IMR-90 (cell line): ENCODE measurements at regions not wholly inside any gene's neighbourhood (a gene's known extent, or its start where the extent isn't known, plus 50 kb on each side); places are given as distances from the start of the nearest gene placed in this dataset.

ENCODE experiments used
- ATAC-seq: fragments of 200-7000 bp; cut with Tn5 transposase; 2 replicates; pipeline ENCODE4 v1.9.1; 2020; ENCODE audit warnings: low read depth, mild to moderate bottlenecking, moderate library complexity
- BruUV-seq: library from RNA; stranded (reverse); fragments of 400-500 nt; replicated peaks from 2 replicates; lab custom pipeline; 2021; lab: Mats Ljungman, UMichigan
- CTCF ChIA-PET: fragments of 300-600 bp; formaldehyde crosslinking; extraction: SDS; loops from one replicate; lab custom pipeline; 2021; ENCODE audit warnings: antibody characterized with exemption; lab: Yijun Ruan, JAX
- POLR2A ChIA-PET: fragments of 300-600 bp; sonication (Branson Sonifier 250); formaldehyde crosslinking; loops from one replicate; lab custom pipeline; 2022; ENCODE audit warnings: antibody characterized with exemption; ENCODE audit not compliant: unreplicated experiment; lab: Charles Lee
- DNase-seq: peaks from one replicate; pipeline ENCODE4 v3.0.0; 2013
- H2AFZ ChIP-seq: replicated peaks from 2 replicates; pipeline ENCODE3; 2013; ENCODE audit warnings: low read length, mild to moderate bottlenecking; ENCODE audit not compliant: poor library complexity
- H2AK5ac ChIP-seq: 2 replicates; pipeline ENCODE4 v1.6.1; 2013; ENCODE audit warnings: low read depth, low read length, inconsistent platforms
- H2AK9ac ChIP-seq: replicated peaks from 2 replicates; pipeline ENCODE3; 2013; ENCODE audit warnings: mild to moderate bottlenecking, low read depth, low read length, moderate library complexity; ENCODE audit not compliant: poor library complexity
- H2BK120ac ChIP-seq: 2 replicates; pipeline ENCODE4 v1.6.1; 2013; ENCODE audit warnings: low read depth, low read length, inconsistent platforms
- H2BK15ac ChIP-seq: 3 replicates; pipeline ENCODE4 v1.6.1; 2013; ENCODE audit warnings: low read depth, low read length, inconsistent platforms
- H2BK20ac ChIP-seq: 2 replicates; pipeline ENCODE4 v1.6.1; 2013; ENCODE audit warnings: low read depth, mild to moderate bottlenecking, inconsistent platforms, low read length, moderate library complexity
- H2BK5ac ChIP-seq: 2 replicates; pipeline ENCODE4 v1.6.1; 2013; ENCODE audit warnings: mild to moderate bottlenecking, low read depth, low read length, inconsistent platforms; ENCODE audit not compliant: poor library complexity, severe bottlenecking
- H3K14ac ChIP-seq: replicated peaks from 2 replicates; pipeline ENCODE4 v1.6.1; 2013; ENCODE audit warnings: low read depth, low read length, inconsistent platforms
- H3K18ac ChIP-seq: 2 replicates; pipeline ENCODE4 v1.6.1; 2013; ENCODE audit warnings: low read depth, low read length, control low read depth
- H3K23ac ChIP-seq: 2 replicates; pipeline ENCODE4 v1.6.1; 2013; ENCODE audit warnings: low read depth, low read length, inconsistent platforms
- H3K27ac ChIP-seq: 2 replicates; pipeline ENCODE4 v1.5.1; 2013; ENCODE audit warnings: mild to moderate bottlenecking, control low read depth, low read length; ENCODE audit not compliant: insufficient read depth
- H3K27me3 ChIP-seq: 2 replicates; pipeline ENCODE4 v1.6.1; 2013; ENCODE audit warnings: low read length; ENCODE audit not compliant: control insufficient read depth, insufficient read depth
- H3K36me3 ChIP-seq: 2 replicates; pipeline ENCODE4 v1.6.1; 2013; ENCODE audit warnings: low read length, mixed read lengths; ENCODE audit not compliant: control insufficient read depth, insufficient read depth
- H3K4ac ChIP-seq: 2 replicates; pipeline ENCODE4 v1.6.1; 2013; ENCODE audit warnings: low read depth, low read length, inconsistent platforms
- H3K4me1 ChIP-seq: 2 replicates; pipeline ENCODE4 v1.6.1; 2013; ENCODE audit warnings: low read length, mixed read lengths; ENCODE audit not compliant: control insufficient read depth, insufficient read depth
- H3K4me2 ChIP-seq: 2 replicates; pipeline ENCODE4 v1.6.1; 2013; ENCODE audit warnings: low read depth, mild to moderate bottlenecking, control low read depth, low read length, moderate library complexity
- H3K4me3 ChIP-seq: 2 replicates; pipeline ENCODE4 v1.5.1; 2013; ENCODE audit warnings: low read depth, mild to moderate bottlenecking, control low read depth, low read length, moderate library complexity; ENCODE audit not compliant: insufficient read depth
- H3K56ac ChIP-seq: 2 replicates; pipeline ENCODE4 v1.6.1; 2013; ENCODE audit warnings: low read length, inconsistent platforms; ENCODE audit not compliant: insufficient read depth; ENCODE audit errors: extremely low read depth
- H3K79me1 ChIP-seq, 2 experiments: 2 replicates each; pipeline ENCODE4 v1.6.1; 2013; ENCODE audit warnings: low read length in 2 of 2, inconsistent platforms in 1 of 2, low read depth in 1 of 2
- H3K9ac ChIP-seq: 2 replicates; pipeline ENCODE4 v1.6.1; 2013; ENCODE audit warnings: low read depth, low read length, control low read depth
- H3K9me1 ChIP-seq: 2 replicates; pipeline ENCODE4 v1.6.1; 2013; ENCODE audit warnings: low read length, inconsistent platforms; ENCODE audit not compliant: insufficient read depth
- H3K9me3 ChIP-seq: 2 replicates; pipeline ENCODE4 v1.6.1; 2013; ENCODE audit warnings: low read length; ENCODE audit not compliant: control insufficient read depth, insufficient read depth
- H4K20me1 ChIP-seq: 2 replicates; pipeline ENCODE4 v1.6.1; 2013; ENCODE audit warnings: low read length, inconsistent platforms; ENCODE audit not compliant: insufficient read depth
- H4K5ac ChIP-seq: 2 replicates; pipeline ENCODE4 v1.6.1; 2013; ENCODE audit warnings: mild to moderate bottlenecking, low read depth, low read length, control low read depth
- H4K8ac ChIP-seq, 2 experiments: 2 replicates each; pipeline ENCODE4 v1.6.1; 2013; ENCODE audit warnings: low read depth in 2 of 2, low read length in 2 of 2, control low read depth in 1 of 2, inconsistent platforms in 1 of 2
- H4K91ac ChIP-seq: 2 replicates; pipeline ENCODE4 v1.6.1; 2013; ENCODE audit warnings: low read depth, low read length, inconsistent platforms; ENCODE audit not compliant: insufficient read depth
- BHLHE40 ChIP-seq: fragments of 150-350 bp; IDR thresholded peaks from 2 replicates; pipeline ENCODE4 v1.6.1; 2016; ENCODE audit warnings: mild to moderate bottlenecking, low read depth, low read length
- CEBPB ChIP-seq: IDR thresholded peaks from 2 replicates; pipeline ENCODE4 v1.6.1; 2012; ENCODE audit warnings: low read depth, low read length, improper control_type of control experiment
- CHD1 ChIP-seq: IDR thresholded peaks from 2 replicates; pipeline ENCODE4 v1.6.1; 2012; ENCODE audit warnings: low read depth, low read length, improper control_type of control experiment
- CTCF ChIP-seq: conservative IDR thresholded peaks from 2 replicates; pipeline ENCODE4 v1.5.1; 2012; ENCODE audit warnings: mild to moderate bottlenecking, low read depth, low read length, improper control_type of control experiment
- ELK1 ChIP-seq: fragments of 150-350 bp; IDR thresholded peaks from 2 replicates; pipeline ENCODE4 v1.6.1; 2016; ENCODE audit warnings: low read depth, mild to moderate bottlenecking, low read length, moderate library complexity, borderline replicate concordance
- FOS ChIP-seq: fragments of 150-350 bp; IDR thresholded peaks from 2 replicates; pipeline ENCODE4 v1.6.1; 2016; ENCODE audit warnings: low read depth, low read length
- MAFK ChIP-seq: IDR thresholded peaks from 2 replicates; pipeline ENCODE4 v1.6.1; 2012; ENCODE audit warnings: low read depth, low read length, improper control_type of control experiment
- MAZ ChIP-seq: IDR thresholded peaks from 2 replicates; pipeline ENCODE4 v1.6.1; 2012; ENCODE audit warnings: low read depth, mild to moderate bottlenecking, low read length, improper control_type of control experiment, moderate library complexity, borderline replicate concordance
- MXI1 ChIP-seq: IDR thresholded peaks from 2 replicates; pipeline ENCODE4 v1.6.1; 2012; ENCODE audit warnings: low read depth, mild to moderate bottlenecking, low read length, moderate library complexity, borderline replicate concordance
- NFE2L2 ChIP-seq: fragments of 150-350 bp; IDR thresholded peaks from 2 replicates; pipeline ENCODE4 v1.6.1; 2016; ENCODE audit warnings: low read depth, mild to moderate bottlenecking, low read length
- POLR2A ChIP-seq: IDR thresholded peaks from 2 replicates; pipeline ENCODE4 v1.6.1; 2012; ENCODE audit warnings: mild to moderate bottlenecking, low read depth, low read length
- RAD21 ChIP-seq: IDR thresholded peaks from 2 replicates; pipeline ENCODE4 v1.6.1; 2012; ENCODE audit warnings: low read length, improper control_type of control experiment
- RCOR1 ChIP-seq: IDR thresholded peaks from 2 replicates; pipeline ENCODE4 v1.6.1; 2012; ENCODE audit warnings: mild to moderate bottlenecking, low read length, improper control_type of control experiment; ENCODE audit not compliant: insufficient replicate concordance
- RFX5 ChIP-seq: IDR thresholded peaks from 2 replicates; pipeline ENCODE4 v1.8.0; 2012; ENCODE audit warnings: low read depth, mild to moderate bottlenecking, low read length, moderate library complexity
- SMC3 ChIP-seq: fragments of 150-350 bp; IDR thresholded peaks from 2 replicates; pipeline ENCODE4 v1.6.1; 2016; ENCODE audit warnings: low read depth, mild to moderate bottlenecking, antibody characterized with exemption, low read length, moderate library complexity
- USF2 ChIP-seq: fragments of 150-350 bp; IDR thresholded peaks from 2 replicates; pipeline ENCODE4 v1.6.1; 2017; ENCODE audit warnings: mild to moderate bottlenecking, antibody characterized with exemption, low read length, low read depth
- WGBS, 2 experiments: methylation state at CpG; one replicate each; pipeline versions ENCODE4 v1.1.5 to v1.1.7; 2013; ENCODE audit warnings: missing lambda C conversion rate in 2 of 2; ENCODE audit not compliant: insufficient read length in 1 of 2; ENCODE audit errors: extremely low coverage in 2 of 2; 5-methylcytosine and 5-hydroxymethylcytosine counted together
- dilution Hi-C: fragments of 300-500 bp; cut with HindIII; formaldehyde crosslinking; loops from one replicate; pipeline ENCODE4 v1.14.3; 2018; ENCODE audit warnings: low sequenced_read_pairs; ENCODE audit not compliant: unreplicated experiment
- in situ Hi-C: fragments of 300-500 bp; cut with MboI; formaldehyde crosslinking; loops from 3 replicates; pipeline ENCODE4 v1.14.3; 2019; ENCODE audit warnings: low sequenced_read_pairs, inconsistent platforms, mixed read lengths
- intact Hi-C: fragments of 100-400 bp; cut with micrococcal nuclease; formaldehyde crosslinking; loops from 2 replicates; pipeline ENCODE4 v1.10.0; 2022

- H3K18ac ChIP-seq: no peak overlapping the region
- POLR2A ChIA-PET: no interaction called here
- no peak overlapping the region for H2AK5ac ChIP-seq
- no peak overlapping the region for H2BK5ac ChIP-seq
- H2BK120ac ChIP-seq: no peak overlapping the region
- H3K4me2 ChIP-seq: no peak overlapping the region
- dilution Hi-C loops (no loop called here), intact Hi-C loops (no loop called here), in situ Hi-C loops (no loop called here)
- H2AFZ ChIP-seq: no peak overlapping the region
- TF ChIP-seq ELK1: no peak
- TF ChIP-seq POLR2A: no peak
- no peak for TF ChIP-seq CEBPB
- no peak for TF ChIP-seq CHD1
- TF ChIP-seq MAZ: no peak
- TF ChIP-seq MXI1: no peak
- no peak for TF ChIP-seq RFX5
- no peak for TF ChIP-seq NFE2L2
- no peak for TF ChIP-seq RCOR1
- TF ChIP-seq CTCF: no peak
- TF ChIP-seq BHLHE40: no peak
- TF ChIP-seq RAD21: no peak
- no peak for TF ChIP-seq SMC3
- TF ChIP-seq MAFK: no peak
- no peak for TF ChIP-seq FOS
- TF ChIP-seq USF2: no peak
- H2BK20ac ChIP-seq: no peak overlapping the region
- no peak overlapping the region for H3K56ac ChIP-seq
- H3K4me3 ChIP-seq: no peak overlapping the region
- DNase-seq (no peak), ATAC-seq (no peak)
- H4K8ac ChIP-seq: no peak overlapping the region
- no peak overlapping the region for H3K9ac ChIP-seq
- H2BK15ac ChIP-seq: no peak overlapping the region
- H2AK9ac ChIP-seq: no peak overlapping the region
- no peak overlapping the region for H3K14ac ChIP-seq
- no peak overlapping the region for H4K5ac ChIP-seq
- no TSS peak for BruUV-seq
- no peak overlapping the region for H4K91ac ChIP-seq
- 20% methylated on average over 1 of the region's 3 CpGs; no CpG with 5 or more reads in 1 of the 2 experiments for WGBS, 2 experiments
- no peaks in the 10 kb centered on the region for H3K4me1 ChIP-seq
- no peaks in the 10 kb centered on the region for H3K27me3 ChIP-seq
- H3K36me3 ChIP-seq: no peaks in the 10 kb centered on the region
- CTCF ChIA-PET: interaction anchor here (0.7 kb wide), 1 partner anchor 822 kb away, joined by 5 read pairs; no protein-coding TSS in a partner anchor
- H3K9me3 ChIP-seq: 0 out of 2 replicates have a peak, but pooled peaks cover 2% of the 10 kb centered on the region
- H3K79me1 ChIP-seq: no peaks in the 10 kb centered on the region
- no peaks in the 10 kb centered on the region for H3K9me1 ChIP-seq
- no peak overlapping the region for H3K23ac ChIP-seq
- H4K20me1 ChIP-seq: no peaks in the 10 kb centered on the region
- H3K4ac ChIP-seq: no peak overlapping the region
- no peak overlapping the region for H3K27ac ChIP-seq
Measured at GRCh38 chr10:65346466-65346865, 1579.4 kb upstream of the LRRTM3 start.
